Activated CD4-positive, alpha-beta memory T cell treated with anti-CD3 and anti-CD28 coated beads, Interleukin-2, amount 10 ng/mL, durations not matched to agents 7 days and 5 days (primary cell): ENCODE measurements at regions not wholly inside any gene's neighbourhood (a gene's known extent, or its start where the extent isn't known, plus 50 kb on each side); places are given as distances from the start of the nearest gene placed in this dataset.
"Not testable (repeated sequence)": the region's sequence is repeated elsewhere in the genome, so short reads cannot be mapped to it uniquely, and the experiment has no call there.

Experiments used
- CTCF ChIA-PET: fragments of 350-600 bp; sonication (Branson Sonifier 250); formaldehyde crosslinking; loops from one replicate; lab custom pipeline; 2021; ENCODE audit warnings: antibody characterized with exemption, inconsistent platforms; lab: Charles Lee
- POLR2A ChIA-PET: fragments of 350-600 bp; sonication (Branson Sonifier 250); formaldehyde crosslinking; loops from one replicate; lab custom pipeline; 2021; ENCODE audit warnings: antibody characterized with exemption; lab: Charles Lee
- DNase-seq: peaks from one replicate; pipeline ENCODE4 v3.0.0-alpha.2; 2020
- H3K27ac Mint-ChIP-seq: one replicate; pipeline ENCODE4 v1.8.0; 2021; ENCODE audit warnings: mild to moderate bottlenecking, mixed read lengths
- H3K27me3 Mint-ChIP-seq: one replicate; pipeline ENCODE4 v1.8.0; 2021; ENCODE audit warnings: mixed read lengths
- H3K36me3 Mint-ChIP-seq: one replicate; pipeline ENCODE4 v1.8.0; 2021; ENCODE audit warnings: low read depth, mixed read lengths
- H3K4me1 Mint-ChIP-seq: one replicate; pipeline ENCODE4 v1.8.0; 2021; ENCODE audit warnings: mixed read lengths
- H3K4me3 Mint-ChIP-seq: one replicate; pipeline ENCODE4 v1.8.0; 2021; ENCODE audit warnings: mild to moderate bottlenecking, mixed read lengths
- H3K9me3 Mint-ChIP-seq: one replicate; pipeline ENCODE4 v1.8.0; 2021; ENCODE audit warnings: mixed read lengths

DNA sequence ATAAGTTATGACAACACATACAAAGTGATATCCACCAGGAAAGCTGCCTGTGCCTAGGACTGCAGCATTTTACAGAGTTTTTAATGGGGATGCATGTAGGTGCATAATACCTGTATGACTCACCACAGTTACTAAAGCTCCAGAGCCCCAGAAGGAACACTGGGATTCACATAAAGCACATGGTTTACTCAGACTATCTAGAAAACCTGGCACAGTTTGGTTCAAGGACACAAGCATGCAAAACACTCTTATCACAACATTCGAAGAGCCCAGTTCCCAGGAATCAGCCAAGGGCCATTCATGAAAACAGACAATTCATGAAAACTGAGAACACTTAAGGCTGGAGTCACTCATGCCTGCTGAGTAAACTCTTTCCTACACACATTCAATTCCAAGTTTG, 261.0 kb downstream of the PYDC2 start:
- H3K9me3 Mint-ChIP-seq, result no peaks in the 10 kb centered on the region
- ChIA-PET POLR2A (no interaction called here), CTCF (no interaction called here)
- no peak for DNase-seq
- no peak overlapping the region for H3K4me3 Mint-ChIP-seq
- H3K27me3 Mint-ChIP-seq, result no peaks in the 10 kb centered on the region
- H3K4me1 Mint-ChIP-seq, result no peaks in the 10 kb centered on the region
- H3K27ac Mint-ChIP-seq, result no peak overlapping the region
- no peaks in the 10 kb centered on the region for H3K36me3 Mint-ChIP-seq

DNA sequence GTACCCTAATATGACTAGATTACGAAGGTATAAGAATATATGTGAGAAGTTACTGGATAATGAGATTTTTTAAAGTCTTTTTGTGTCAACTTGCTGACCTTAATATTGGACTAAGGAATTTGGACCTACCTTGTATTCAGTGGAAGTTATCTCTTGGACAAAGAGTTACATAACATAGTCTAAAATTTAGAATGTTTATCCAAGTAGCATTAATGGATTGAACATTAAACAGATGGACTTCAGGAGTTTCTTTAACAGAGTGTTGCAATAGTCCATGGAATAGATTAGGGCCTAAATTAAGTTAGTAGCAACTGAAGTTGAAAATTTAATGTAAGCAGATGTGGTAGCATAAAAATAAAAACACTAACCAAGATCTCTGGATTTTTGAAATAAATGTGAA, 266.4 kb downstream of the PYDC2 start:
- CTCF ChIA-PET, result no interaction called here
- H3K27me3 Mint-ChIP-seq, result no peaks in the 10 kb centered on the region

GRCh38 chr3:191728186-191728585, 267.2 kb downstream of the PYDC2 start:
- no peak for DNase-seq

More for the DNA sequence above, 266.4 kb downstream of the PYDC2 start:
- Mint-ChIP-seq H3K36me3 (no peaks in the 10 kb centered on the region), H3K27ac (no peak overlapping the region), H3K4me1 (no peaks in the 10 kb centered on the region), H3K9me3 (no peaks in the 10 kb centered on the region), H3K4me3 (no peak overlapping the region)
- DNase-seq, result no peak
- POLR2A ChIA-PET, result no interaction called here

DNA sequence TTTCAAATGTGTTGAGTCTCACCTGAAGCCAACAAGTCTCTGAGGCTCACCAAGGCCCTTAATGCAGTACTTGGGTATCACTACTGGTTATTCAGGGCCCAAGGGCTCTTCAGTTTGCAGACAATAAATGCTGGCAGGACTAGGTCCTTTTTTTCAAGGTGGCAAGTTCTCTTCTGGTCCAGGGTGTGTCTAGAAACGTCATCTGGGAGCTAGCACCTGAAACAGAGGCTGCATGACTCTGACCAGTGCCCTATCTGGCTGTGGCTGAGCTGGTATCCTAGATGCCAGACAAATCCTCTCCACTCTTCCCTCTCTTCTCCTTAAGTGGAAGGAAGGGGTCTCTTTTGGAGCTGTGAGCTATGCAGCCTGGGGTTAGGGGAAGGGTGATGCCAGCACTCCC, 276.8 kb downstream of the PYDC2 start:
- Mint-ChIP-seq H3K9me3 (peaks cover 23% of the 10 kb centered on the region), H3K4me1 (no peaks in the 10 kb centered on the region), H3K27me3 (no peaks in the 10 kb centered on the region), H3K4me3 (no peak overlapping the region), H3K27ac (no peak overlapping the region), H3K36me3 (no peaks in the 10 kb centered on the region)
- no peak for DNase-seq
- CTCF ChIA-PET, result no interaction called here
- POLR2A ChIA-PET, result no interaction called here

More at GRCh38 chr3:191728186-191728585, 267.2 kb downstream of the PYDC2 start:
- H3K27me3 Mint-ChIP-seq, result no peaks in the 10 kb centered on the region
- H3K36me3 Mint-ChIP-seq, result no peaks in the 10 kb centered on the region
- no peak overlapping the region for H3K27ac Mint-ChIP-seq
- ChIA-PET POLR2A (no interaction called here), CTCF (no interaction called here)
- H3K4me3 Mint-ChIP-seq, result no peak overlapping the region
- H3K4me1 Mint-ChIP-seq, result no peaks in the 10 kb centered on the region
- H3K9me3 Mint-ChIP-seq, result peaks cover 5% of the 10 kb centered on the region

GRCh38 chr3:191740712-191741111, 279.7 kb downstream of the PYDC2 start:
- Mint-ChIP-seq H3K27me3 (no peaks in the 10 kb centered on the region), H3K4me3 (no peak overlapping the region)
- POLR2A ChIA-PET, result no interaction called here

GRCh38 chr3:191741847-191742350, 280.9 kb downstream of the PYDC2 start:
- H3K9me3 Mint-ChIP-seq, H3K27me3 Mint-ChIP-seq, H3K36me3 Mint-ChIP-seq, POLR2A ChIA-PET, H3K4me1 Mint-ChIP-seq, H3K27ac Mint-ChIP-seq, H3K4me3 Mint-ChIP-seq, CTCF ChIA-PET, DNase-seq: not testable (repeated sequence)

More at GRCh38 chr3:191740712-191741111, 279.7 kb downstream of the PYDC2 start:
- CTCF ChIA-PET, result no interaction called here
- no peaks in the 10 kb centered on the region for H3K36me3 Mint-ChIP-seq
- no peaks in the 10 kb centered on the region for H3K4me1 Mint-ChIP-seq
- peaks cover 12% of the 10 kb centered on the region for H3K9me3 Mint-ChIP-seq
- H3K27ac Mint-ChIP-seq, result no peak overlapping the region
- no peak for DNase-seq

DNA sequence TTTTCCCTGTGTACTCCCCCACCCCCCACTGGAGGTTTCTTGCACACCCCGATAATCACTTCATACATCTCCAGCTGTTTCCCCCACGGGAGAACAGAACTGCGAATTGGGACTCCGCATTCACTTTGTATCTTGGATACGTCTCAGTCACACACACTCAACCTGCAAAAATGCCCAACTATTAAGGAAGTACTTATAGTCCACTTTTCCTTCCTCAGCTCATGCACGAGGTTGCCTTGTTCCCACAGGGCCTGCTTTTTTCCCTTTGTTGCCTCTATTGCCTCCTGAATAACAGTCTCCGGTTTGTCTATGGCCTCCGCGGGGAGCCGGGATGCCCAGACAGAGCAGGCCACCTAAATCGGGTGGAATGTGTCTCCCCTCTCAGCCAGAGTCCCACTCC, 282.3 kb downstream of the PYDC2 start:
- H3K36me3 Mint-ChIP-seq, result no peaks in the 10 kb centered on the region
- H3K27ac Mint-ChIP-seq, result no peak overlapping the region
- no peak overlapping the region for H3K4me3 Mint-ChIP-seq
- peaks cover 8% of the 10 kb centered on the region for H3K9me3 Mint-ChIP-seq
- ChIA-PET CTCF (no interaction called here), POLR2A (no interaction called here)
- no peaks in the 10 kb centered on the region for H3K4me1 Mint-ChIP-seq
- no peak for DNase-seq
- H3K27me3 Mint-ChIP-seq, result no peaks in the 10 kb centered on the region

- CTCF ChIA-PET, result no interaction called here
- Mint-ChIP-seq H3K4me1 (no peaks in the 10 kb centered on the region), H3K36me3 (no peaks in the 10 kb centered on the region), H3K9me3 (no peaks in the 10 kb centered on the region), H3K27ac (no peak overlapping the region), H3K27me3 (no peaks in the 10 kb centered on the region), H3K4me3 (no peak overlapping the region)
- no peak for DNase-seq
- POLR2A ChIA-PET, result no interaction called here
These were observed 289.7 kb downstream of the PYDC2 start for GRCh38 chr3:191750618-191751017.

DNA sequence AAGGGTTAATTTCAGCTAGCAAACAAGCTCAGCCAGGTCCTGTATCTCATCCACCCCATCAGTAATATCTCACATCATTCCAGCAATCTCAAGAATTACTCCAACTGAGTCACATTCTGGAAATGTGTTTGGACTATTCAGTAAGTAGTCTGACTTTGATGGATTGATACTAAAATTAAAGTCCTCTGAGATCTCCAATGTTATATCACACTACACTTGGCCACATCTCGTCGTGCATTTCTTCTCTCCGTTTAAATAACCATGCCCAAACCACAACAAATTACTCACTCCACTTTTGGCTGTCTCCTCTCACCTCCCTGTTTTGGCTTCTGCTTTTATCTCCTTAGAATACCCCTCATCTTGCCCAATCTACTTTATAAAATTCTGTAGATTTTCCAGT, 292.2 kb downstream of the PYDC2 start:
- no peak for DNase-seq
- Mint-ChIP-seq H3K4me3 (no peak overlapping the region), H3K4me1 (no peaks in the 10 kb centered on the region), H3K9me3 (no peaks in the 10 kb centered on the region), H3K36me3 (no peaks in the 10 kb centered on the region), H3K27me3 (no peaks in the 10 kb centered on the region), H3K27ac (no peak overlapping the region)
- ChIA-PET CTCF (no interaction called here), POLR2A (no interaction called here)

- CTCF ChIA-PET, result no interaction called here
- Mint-ChIP-seq H3K27ac (no peak overlapping the region), H3K36me3 (no peaks in the 10 kb centered on the region), H3K4me1 (no peaks in the 10 kb centered on the region), H3K27me3 (no peaks in the 10 kb centered on the region), H3K4me3 (no peak overlapping the region), H3K9me3 (no peaks in the 10 kb centered on the region)
- POLR2A ChIA-PET, result no interaction called here
- no peak for DNase-seq
These were observed 300.9 kb downstream of the PYDC2 start for GRCh38 chr3:191761906-191762305.

DNA sequence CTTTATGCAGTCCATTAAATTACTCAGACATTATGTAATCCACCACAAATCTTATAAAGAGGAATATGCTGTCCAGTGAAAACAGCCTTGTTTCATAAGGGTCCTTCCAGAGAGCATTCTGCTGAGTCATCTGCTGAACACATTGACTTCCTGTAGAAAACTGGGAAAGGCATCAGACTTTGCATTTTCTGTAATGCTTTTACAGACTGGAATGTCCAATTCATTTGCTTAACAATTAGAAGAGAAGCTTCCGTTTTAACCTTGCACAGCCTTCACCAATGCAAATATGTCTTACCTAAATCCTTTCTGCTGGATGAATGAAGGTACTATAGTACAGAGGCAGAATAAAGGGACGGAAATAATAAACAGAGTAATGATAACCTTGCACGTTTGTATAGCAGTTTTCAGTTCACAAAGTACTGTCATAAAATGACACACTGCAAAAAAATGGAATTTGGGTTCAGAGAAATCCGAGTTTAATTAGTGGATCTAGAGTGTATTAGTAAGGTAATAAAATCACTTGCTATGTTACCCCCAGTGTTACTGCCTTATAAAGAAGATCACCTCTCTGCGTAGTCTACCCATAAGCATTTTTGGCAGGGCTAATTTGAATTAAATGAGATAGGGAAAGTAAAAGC, 301.5 kb downstream of the PYDC2 start:
- no peaks in the 10 kb centered on the region for H3K36me3 Mint-ChIP-seq
- no peaks in the 10 kb centered on the region for H3K27me3 Mint-ChIP-seq
- H3K4me3 Mint-ChIP-seq, result no peak overlapping the region
- POLR2A ChIA-PET, result no interaction called here
- DNase-seq, result no peak
- no peaks in the 10 kb centered on the region for H3K4me1 Mint-ChIP-seq
- no peaks in the 10 kb centered on the region for H3K9me3 Mint-ChIP-seq
- CTCF ChIA-PET, result no interaction called here
- no peak overlapping the region for H3K27ac Mint-ChIP-seq

GRCh38 chr3:191768421-191768820, 307.5 kb downstream of the PYDC2 start:
- peaks cover 4% of the 10 kb centered on the region for H3K9me3 Mint-ChIP-seq
- H3K4me1 Mint-ChIP-seq, result no peaks in the 10 kb centered on the region
- CTCF ChIA-PET, result no interaction called here
- POLR2A ChIA-PET, result no interaction called here
- H3K36me3 Mint-ChIP-seq, result no peaks in the 10 kb centered on the region
- no peak for DNase-seq
- H3K4me3 Mint-ChIP-seq, result no peak overlapping the region
- H3K27ac Mint-ChIP-seq, result no peak overlapping the region
- H3K27me3 Mint-ChIP-seq, result no peaks in the 10 kb centered on the region

GRCh38 chr3:191770541-191770940, 309.6 kb downstream of the PYDC2 start:
- CTCF ChIA-PET, result no interaction called here
- no peak overlapping the region for H3K27ac Mint-ChIP-seq
- POLR2A ChIA-PET, result no interaction called here
- DNase-seq, result no peak
- H3K9me3 Mint-ChIP-seq, result peaks cover 4% of the 10 kb centered on the region
- no peaks in the 10 kb centered on the region for H3K27me3 Mint-ChIP-seq
- H3K4me1 Mint-ChIP-seq, result no peaks in the 10 kb centered on the region
- H3K36me3 Mint-ChIP-seq, result no peaks in the 10 kb centered on the region
- no peak overlapping the region for H3K4me3 Mint-ChIP-seq

DNA sequence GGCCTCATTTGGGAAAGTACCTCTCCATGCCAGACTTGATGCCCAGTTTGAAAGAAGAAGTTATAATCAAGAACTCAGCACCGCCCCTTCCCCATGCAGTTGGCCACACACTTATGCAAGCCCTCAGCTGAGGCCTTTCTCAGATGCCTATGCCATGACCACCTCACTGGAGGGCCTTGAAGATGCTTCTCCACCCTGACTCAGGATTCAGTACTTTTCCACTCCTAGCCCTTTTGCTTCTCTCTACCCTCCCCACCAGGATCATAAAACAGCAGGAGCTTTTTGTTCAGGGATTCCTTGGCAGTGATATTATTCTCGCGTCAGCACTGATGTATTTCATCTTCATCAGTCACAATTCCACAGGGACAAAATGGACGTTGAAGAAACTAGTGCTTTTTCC, 313.5 kb downstream of the PYDC2 start:
- no peaks in the 10 kb centered on the region for H3K36me3 Mint-ChIP-seq
- ChIA-PET POLR2A (no interaction called here), CTCF (no interaction called here)
- H3K27me3 Mint-ChIP-seq, result no peaks in the 10 kb centered on the region
- DNase-seq, result no peak
- H3K27ac Mint-ChIP-seq, result no peak overlapping the region
- H3K4me3 Mint-ChIP-seq, result no peak overlapping the region
- peaks cover 9% of the 10 kb centered on the region for H3K9me3 Mint-ChIP-seq
- no peaks in the 10 kb centered on the region for H3K4me1 Mint-ChIP-seq
